Stimulated activated naive CD8-positive, alpha-beta T cell treated with anti-CD3 and anti-CD28 coated beads, Interleukin-15, amount 100 ng/mL, for 72 hours (primary cell): ENCODE measurements at regions not wholly inside any gene's neighbourhood (a gene's known extent, or its start where the extent isn't known, plus 50 kb on each side); places are given as distances from the start of the nearest gene placed in this dataset.

ENCODE experiments used
- ATAC-seq: fragments of 150-1000 bp; cut with Tn5 transposase; 2 replicates; pipeline ENCODE4 v1.10.0; 2021; ENCODE audit warnings: mild to moderate bottlenecking, moderate library complexity
- DNase-seq, 2 donors: peaks; one replicate each; pipeline ENCODE4 v3.0.0; 2021 to 2022
- H3K27ac Mint-ChIP-seq, 2 donors: one replicate each; pipeline ENCODE4 v1.8.0; 2022; ENCODE audit warnings: mild to moderate bottlenecking in 2 of 2, mixed read lengths in 2 of 2, moderate library complexity in 2 of 2
- H3K27me3 Mint-ChIP-seq: one replicate; pipeline ENCODE4 v1.8.0; 2022; ENCODE audit warnings: mixed read lengths
- H3K4me1 Mint-ChIP-seq: one replicate; pipeline ENCODE4 v1.8.0; 2022; ENCODE audit warnings: mild to moderate bottlenecking, mixed read lengths
- H3K4me3 Mint-ChIP-seq, 2 donors: one replicate each; pipeline ENCODE4 v1.8.0; 2022; ENCODE audit warnings: mild to moderate bottlenecking in 2 of 2, mixed read lengths in 2 of 2, moderate library complexity in 1 of 2
- H3K9me3 Mint-ChIP-seq, 2 donors: one replicate each; pipeline ENCODE4 v1.8.0; 2022; ENCODE audit warnings: mixed read lengths in 2 of 2

- no peak for ATAC-seq
- DNase-seq = no peak
- H3K9me3 Mint-ChIP-seq = no peaks in the 10 kb centered on the region
These were observed 259.4 kb downstream of the HRH4 start for GRCh38 chr18:24719791-24720190.

GRCh38 chr18:24721388-24721787 is 261.0 kb downstream of the HRH4 start:
- Mint-ChIP-seq H3K4me1 (no peaks in the 10 kb centered on the region), H3K27ac (no peak overlapping the region), H3K9me3 (no peaks in the 10 kb centered on the region), H3K27me3 (peaks cover 12% of the 10 kb centered on the region), H3K4me3 (no peak overlapping the region)
- DNase-seq = no peak
- no peak for ATAC-seq

More at GRCh38 chr18:24719791-24720190, 259.4 kb downstream of the HRH4 start:
- H3K4me1 Mint-ChIP-seq = no peaks in the 10 kb centered on the region
- H3K4me3 Mint-ChIP-seq = no peak overlapping the region
- no peak overlapping the region for H3K27ac Mint-ChIP-seq
- H3K27me3 Mint-ChIP-seq = peaks cover 12% of the 10 kb centered on the region

GRCh38 chr18:24725644-24726415 is 265.4 kb downstream of the HRH4 start:
- no peaks in the 10 kb centered on the region for H3K4me1 Mint-ChIP-seq
- no peak overlapping the region for H3K4me3 Mint-ChIP-seq
- no peak overlapping the region for H3K27ac Mint-ChIP-seq
- no peak for DNase-seq
- ATAC-seq = no peak
- peaks cover 28% of the 10 kb centered on the region for H3K27me3 Mint-ChIP-seq
- H3K9me3 Mint-ChIP-seq = no peaks in the 10 kb centered on the region

GRCh38 chr18:24726727-24727492 is 266.5 kb downstream of the HRH4 start:
- ATAC-seq = no peak
- H3K4me1 Mint-ChIP-seq = no peaks in the 10 kb centered on the region
- peaks cover 18% of the 10 kb centered on the region for H3K27me3 Mint-ChIP-seq
- DNase-seq = peak; percentile 35 to 45
- H3K9me3 Mint-ChIP-seq = no peaks in the 10 kb centered on the region
- H3K27ac Mint-ChIP-seq = no peak overlapping the region
- H3K4me3 Mint-ChIP-seq = no peak overlapping the region

- Mint-ChIP-seq H3K4me3 (no peak overlapping the region), H3K27me3 (peaks cover 18% of the 10 kb centered on the region), H3K9me3 (no peaks in the 10 kb centered on the region), H3K27ac (no peak overlapping the region), H3K4me1 (no peaks in the 10 kb centered on the region)
- DNase-seq = no peak
- peak; percentile 40 for ATAC-seq
These were observed 267.2 kb downstream of the HRH4 start for GRCh38 chr18:24727685-24728084.

GRCh38 chr18:24731158-24731557 is 270.7 kb downstream of the HRH4 start:
- no peaks in the 10 kb centered on the region for H3K9me3 Mint-ChIP-seq
- H3K4me3 Mint-ChIP-seq = no peak overlapping the region
- H3K27me3 Mint-ChIP-seq = peaks cover 18% of the 10 kb centered on the region
- ATAC-seq (peak; percentile 24), DNase-seq (no peak)
- H3K4me1 Mint-ChIP-seq = no peaks in the 10 kb centered on the region
- no peak overlapping the region for H3K27ac Mint-ChIP-seq

- no peak overlapping the region for H3K4me3 Mint-ChIP-seq
- no peaks in the 10 kb centered on the region for H3K4me1 Mint-ChIP-seq
These were observed 271.5 kb downstream of the HRH4 start for GRCh38 chr18:24731981-24732380.

GRCh38 chr18:24734058-24734457 is 273.6 kb downstream of the HRH4 start:
- no peaks in the 10 kb centered on the region for H3K9me3 Mint-ChIP-seq
- ATAC-seq (no peak), DNase-seq (no peak)
- H3K27ac Mint-ChIP-seq = no peak overlapping the region
- H3K4me3 Mint-ChIP-seq = no peak overlapping the region
- peaks cover 12% of the 10 kb centered on the region for H3K27me3 Mint-ChIP-seq
- H3K4me1 Mint-ChIP-seq = no peaks in the 10 kb centered on the region

More at GRCh38 chr18:24731981-24732380, 271.5 kb downstream of the HRH4 start:
- no peak for ATAC-seq
- Mint-ChIP-seq H3K9me3 (no peaks in the 10 kb centered on the region), H3K27ac (no peak overlapping the region), H3K27me3 (peaks cover 18% of the 10 kb centered on the region)
- no peak for DNase-seq

GRCh38 chr18:24735624-24736231 is 275.3 kb downstream of the HRH4 start:
- no peak for ATAC-seq
- H3K27ac Mint-ChIP-seq = no peak overlapping the region
- no peaks in the 10 kb centered on the region for H3K27me3 Mint-ChIP-seq
- H3K4me3 Mint-ChIP-seq = no peak overlapping the region
- no peaks in the 10 kb centered on the region for H3K9me3 Mint-ChIP-seq
- no peaks in the 10 kb centered on the region for H3K4me1 Mint-ChIP-seq
- no peak for DNase-seq

GRCh38 chr18:24736662-24737330 is 276.4 kb downstream of the HRH4 start:
- no peak for ATAC-seq
- no peaks in the 10 kb centered on the region for H3K27me3 Mint-ChIP-seq

GRCh38 chr18:24740829-24741228 is 280.4 kb downstream of the HRH4 start:
- no peaks in the 10 kb centered on the region for H3K27me3 Mint-ChIP-seq
- ATAC-seq = no peak

More at GRCh38 chr18:24736662-24737330, 276.4 kb downstream of the HRH4 start:
- Mint-ChIP-seq H3K4me3 (no peak overlapping the region), H3K4me1 (no peaks in the 10 kb centered on the region), H3K27ac (no peak overlapping the region), H3K9me3 (no peaks in the 10 kb centered on the region)
- no peak for DNase-seq

GRCh38 chr18:24741321-24741720 is 280.9 kb downstream of the HRH4 start:
- Mint-ChIP-seq H3K9me3 (no peaks in the 10 kb centered on the region), H3K27ac (no peak overlapping the region), H3K4me3 (no peak overlapping the region), H3K27me3 (no peaks in the 10 kb centered on the region), H3K4me1 (no peaks in the 10 kb centered on the region)
- ATAC-seq = no peak
- no peak for DNase-seq

More at GRCh38 chr18:24740829-24741228, 280.4 kb downstream of the HRH4 start:
- DNase-seq = no peak
- Mint-ChIP-seq H3K4me1 (no peaks in the 10 kb centered on the region), H3K9me3 (no peaks in the 10 kb centered on the region), H3K4me3 (no peak overlapping the region), H3K27ac (peak overlapping the region in 1 of 2 donors; percentile 28)

GRCh38 chr18:24741965-24742724 is 281.7 kb downstream of the HRH4 start:
- no peaks in the 10 kb centered on the region for H3K4me1 Mint-ChIP-seq

GRCh38 chr18:24754583-24755253 is 294.3 kb downstream of the HRH4 start:
- DNase-seq (no peak), ATAC-seq (no peak)
- Mint-ChIP-seq H3K27me3 (no peaks in the 10 kb centered on the region), H3K4me3 (no peak overlapping the region), H3K9me3 (no peaks in the 10 kb centered on the region), H3K27ac (no peak overlapping the region), H3K4me1 (no peaks in the 10 kb centered on the region)

More at GRCh38 chr18:24741965-24742724, 281.7 kb downstream of the HRH4 start:
- Mint-ChIP-seq H3K27me3 (no peaks in the 10 kb centered on the region), H3K4me3 (no peak overlapping the region), H3K9me3 (no peaks in the 10 kb centered on the region), H3K27ac (no peak overlapping the region)
- DNase-seq (no peak), ATAC-seq (no peak)
